ENCODE measurements at regions not wholly inside any gene's neighbourhood (a gene's known extent, or its start where the extent isn't known, plus 50 kb on each side); places are given as distances from the start of the nearest gene placed in this dataset.

DNA sequence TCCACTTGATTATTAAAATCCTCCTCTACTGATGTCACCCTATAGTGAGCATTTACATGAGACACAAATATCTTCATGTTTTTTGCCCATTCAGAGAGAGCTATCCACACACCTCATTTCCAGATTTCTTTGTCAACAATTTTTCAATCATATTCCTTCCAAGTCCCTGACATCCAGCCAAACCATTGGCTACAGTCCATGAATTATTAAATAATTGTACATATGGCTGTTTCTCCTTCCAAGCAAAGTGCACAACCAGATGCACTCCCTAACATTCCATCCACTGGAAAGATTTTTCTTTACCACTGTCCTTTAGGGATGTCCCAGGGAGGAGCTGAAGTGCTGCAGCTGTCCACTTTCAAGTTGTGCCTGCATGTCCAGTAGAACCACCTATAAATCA lies 328.0 kb upstream of the MDFIC2 start:
- Histone ChIP-seq H3K27ac (no peak overlapping the region), H3K4me3 (replicated peaks in 1 of 3) (no peak overlapping the region), H3K9me3 (no peaks in the 10 kb centered on the region), H3K27me3 (no peaks in the 10 kb centered on the region), H3K36me3 (no peaks in the 10 kb centered on the region), H3K4me1 (no peaks in the 10 kb centered on the region)
- no peak for TF ChIP-seq POLR2A (IDR thresholded peaks at IDR 0.05)
- TF ChIP-seq, protein P1, sequence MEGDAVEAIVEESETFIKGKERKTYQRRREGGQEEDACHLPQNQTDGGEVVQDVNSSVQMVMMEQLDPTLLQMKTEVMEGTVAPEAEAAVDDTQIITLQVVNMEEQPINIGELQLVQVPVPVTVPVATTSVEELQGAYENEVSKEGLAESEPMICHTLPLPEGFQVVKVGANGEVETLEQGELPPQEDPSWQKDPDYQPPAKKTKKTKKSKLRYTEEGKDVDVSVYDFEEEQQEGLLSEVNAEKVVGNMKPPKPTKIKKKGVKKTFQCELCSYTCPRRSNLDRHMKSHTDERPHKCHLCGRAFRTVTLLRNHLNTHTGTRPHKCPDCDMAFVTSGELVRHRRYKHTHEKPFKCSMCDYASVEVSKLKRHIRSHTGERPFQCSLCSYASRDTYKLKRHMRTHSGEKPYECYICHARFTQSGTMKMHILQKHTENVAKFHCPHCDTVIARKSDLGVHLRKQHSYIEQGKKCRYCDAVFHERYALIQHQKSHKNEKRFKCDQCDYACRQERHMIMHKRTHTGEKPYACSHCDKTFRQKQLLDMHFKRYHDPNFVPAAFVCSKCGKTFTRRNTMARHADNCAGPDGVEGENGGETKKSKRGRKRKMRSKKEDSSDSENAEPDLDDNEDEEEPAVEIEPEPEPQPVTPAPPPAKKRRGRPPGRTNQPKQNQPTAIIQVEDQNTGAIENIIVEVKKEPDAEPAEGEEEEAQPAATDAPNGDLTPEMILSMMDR (IDR thresholded peaks at IDR 0.05), result no peak
- DNase-seq, result no peak
- intact Hi-C loops (cut with DNase I), result no loop called here

DNA sequence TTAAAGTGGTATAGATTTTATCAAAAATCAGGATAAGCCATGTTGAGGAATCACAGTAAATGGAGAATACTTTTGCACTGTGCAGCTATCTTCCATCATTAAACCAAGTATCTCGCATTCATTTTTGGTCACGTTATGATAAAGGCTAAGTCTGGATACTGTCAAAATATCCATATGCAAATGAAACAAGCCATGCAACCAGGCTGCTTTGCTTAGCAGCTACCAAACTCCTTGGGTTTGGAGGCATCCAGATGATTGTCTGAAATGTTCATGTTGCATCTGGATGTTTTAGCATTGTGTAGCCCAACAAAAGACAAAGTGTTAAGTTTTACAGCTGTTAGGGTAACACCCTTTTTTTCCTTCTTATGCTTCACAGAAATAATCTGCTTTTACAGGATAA lies 322.9 kb upstream of the MDFIC2 start:
- 63 to 67% methylated on average over 2 of the region's 2 CpGs for WGBS, 2 donors
- no peak for DNase-seq
- H3K27ac ChIP-seq, result no peak overlapping the region
- no peaks in the 10 kb centered on the region for H3K4me1 ChIP-seq
- H3K9me3 ChIP-seq, result no peaks in the 10 kb centered on the region
- TF ChIP-seq POLR2A (IDR thresholded peaks at IDR 0.05), result no peak
- H3K27me3 ChIP-seq, result no peaks in the 10 kb centered on the region
- H3K36me3 ChIP-seq, result no peaks in the 10 kb centered on the region
- intact Hi-C loops (cut with DNase I), result no loop called here
- H3K4me3 ChIP-seq (replicated peaks in 1 of 3), result no peak overlapping the region

DNA sequence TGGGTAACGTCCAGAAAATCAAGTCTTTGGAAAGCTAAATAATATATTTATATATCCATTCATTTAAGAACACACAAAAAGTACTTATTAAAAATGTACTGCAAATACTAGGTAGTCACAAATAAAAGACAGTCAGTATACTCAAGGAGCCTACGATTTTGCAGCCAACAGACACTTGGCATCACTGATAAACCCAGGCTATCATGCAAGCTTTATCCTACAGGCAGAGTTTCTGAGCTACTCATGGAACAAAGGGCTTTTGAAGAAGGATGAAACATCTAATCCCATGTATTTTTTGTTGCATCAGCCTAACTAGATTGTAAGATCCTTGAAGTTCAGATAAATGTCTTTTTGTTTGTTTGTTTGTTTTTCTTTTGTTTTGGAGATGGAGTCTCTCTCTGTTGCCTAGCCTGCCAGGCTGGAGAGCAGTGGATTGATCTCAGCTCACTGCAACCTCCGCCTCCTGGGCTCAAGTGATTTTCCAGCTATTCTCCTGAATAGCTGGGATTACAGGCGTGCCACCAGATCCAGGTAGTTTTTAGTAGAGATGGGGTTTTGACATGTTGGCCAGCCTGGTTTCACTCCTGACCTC lies 319.4 kb upstream of the MDFIC2 start:
- DNase-seq, result no peak
- no peaks in the 10 kb centered on the region for H3K36me3 ChIP-seq
- intact Hi-C loops (cut with DNase I), result no loop called here
- no peaks in the 10 kb centered on the region for H3K9me3 ChIP-seq
- H3K27me3 ChIP-seq, result no peaks in the 10 kb centered on the region
- 70 to 80% methylated on average over 4 of the region's 4 CpGs for WGBS, 2 donors
- H3K4me1 ChIP-seq, result no peaks in the 10 kb centered on the region
- no peak for TF ChIP-seq POLR2A (IDR thresholded peaks at IDR 0.05)
- TF ChIP-seq, protein P1 (IDR thresholded peaks at IDR 0.05), result no peak
- H3K4me3 ChIP-seq (replicated peaks in 1 of 3), result no peak overlapping the region
- no peak overlapping the region for H3K27ac ChIP-seq

DNA sequence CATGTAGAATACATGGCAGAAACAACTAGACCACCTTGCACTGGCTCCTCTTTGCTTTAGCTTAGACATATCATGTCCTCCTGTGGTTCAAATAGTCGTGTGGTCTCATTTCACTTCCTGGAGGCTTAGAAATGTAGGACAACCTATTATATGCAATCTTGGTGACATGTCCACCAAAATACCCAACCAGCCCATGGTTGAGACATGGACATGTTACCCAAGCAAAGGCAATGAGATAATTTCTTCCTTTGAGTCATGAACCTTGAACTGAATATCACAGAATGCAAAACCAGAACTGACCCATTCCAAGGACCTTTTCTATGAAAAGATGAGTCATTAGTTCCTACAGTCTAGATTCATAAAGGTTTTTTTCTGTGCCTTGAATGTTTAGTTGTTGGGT lies 309.0 kb upstream of the MDFIC2 start:
- Histone ChIP-seq H3K9me3 (no peaks in the 10 kb centered on the region), H3K36me3 (no peaks in the 10 kb centered on the region), H3K4me3 (replicated peaks in 1 of 3) (no peak overlapping the region), H3K4me1 (no peaks in the 10 kb centered on the region), H3K27me3 (no peaks in the 10 kb centered on the region), H3K27ac (no peak overlapping the region)
- intact Hi-C loops (cut with DNase I), result no loop called here
- 80 to 91% methylated on average over 1 of the region's 1 CpG for WGBS, 2 donors
- TF ChIP-seq POLR2A (IDR thresholded peaks at IDR 0.05), result no peak
- TF ChIP-seq, protein P1 (IDR thresholded peaks at IDR 0.05), result no peak
- DNase-seq, result no peak

DNA sequence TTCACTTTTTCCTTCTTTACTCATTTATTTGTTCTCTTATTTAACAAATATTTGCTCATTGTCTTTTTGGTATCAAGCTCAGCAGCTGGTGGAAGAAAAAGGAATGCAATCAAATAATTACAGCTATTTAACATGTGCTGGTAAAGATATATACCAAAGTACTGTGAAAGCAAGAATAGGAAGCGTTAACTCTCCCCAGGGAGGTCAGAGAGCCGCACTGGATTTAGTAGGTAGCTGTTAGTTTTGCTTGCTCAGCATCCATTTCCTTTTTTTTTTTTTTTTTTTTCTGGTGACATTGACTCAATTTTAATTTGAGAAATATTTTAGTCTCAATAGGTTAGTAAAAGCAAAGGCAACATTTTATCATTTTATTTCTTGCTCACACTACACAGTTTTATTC lies 308.5 kb upstream of the MDFIC2 start:
- Histone ChIP-seq H3K4me3 (replicated peaks in 1 of 3) (no peak overlapping the region), H3K36me3 (no peaks in the 10 kb centered on the region), H3K27me3 (no peaks in the 10 kb centered on the region), H3K27ac (no peak overlapping the region), H3K9me3 (no peaks in the 10 kb centered on the region), H3K4me1 (no peaks in the 10 kb centered on the region)
- intact Hi-C loops (cut with DNase I), result no loop called here
- TF ChIP-seq POLR2A (IDR thresholded peaks at IDR 0.05), result no peak
- TF ChIP-seq, protein P1 (IDR thresholded peaks at IDR 0.05), result no peak
- DNase-seq, result no peak
- 64 to 75% methylated on average over 2 of the region's 2 CpGs for WGBS, 2 donors

DNA sequence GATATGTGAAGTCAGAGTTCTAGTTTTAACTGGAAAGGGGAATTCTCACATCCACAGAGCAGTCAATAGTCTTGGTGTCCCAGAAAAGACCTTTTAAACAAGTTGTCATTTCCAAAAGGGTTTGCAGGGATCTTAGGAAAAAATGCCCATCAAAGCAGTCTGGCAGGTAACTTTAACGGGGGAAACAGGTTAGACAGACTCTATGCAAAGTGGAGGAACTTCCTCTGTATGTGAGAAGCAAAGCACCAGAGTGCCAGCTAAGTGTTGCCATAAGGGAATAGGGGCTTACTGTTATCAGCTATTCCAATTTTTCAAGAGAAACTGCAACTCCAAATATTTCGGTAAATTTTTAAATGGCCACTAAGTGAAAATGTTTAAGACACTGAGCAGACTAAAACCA lies 307.9 kb upstream of the MDFIC2 start:
- intact Hi-C loops (cut with DNase I), result no loop called here
- no peaks in the 10 kb centered on the region for H3K9me3 ChIP-seq
- WGBS, 2 donors, result 30 to 33% methylated on average over 2 of the region's 2 CpGs
- H3K36me3 ChIP-seq, result no peaks in the 10 kb centered on the region
- TF ChIP-seq, protein P1 (IDR thresholded peaks at IDR 0.05), result no peak
- no peak for TF ChIP-seq POLR2A (IDR thresholded peaks at IDR 0.05)
- H3K27me3 ChIP-seq, result no peaks in the 10 kb centered on the region
- H3K4me1 ChIP-seq, result no peaks in the 10 kb centered on the region
- no peak for DNase-seq
- H3K27ac ChIP-seq, result no peak overlapping the region
- H3K4me3 ChIP-seq (replicated peaks in 1 of 3), result no peak overlapping the region

All from thyroid gland (tissue), 4 donors.